Activated naive CD8-positive, alpha-beta T cell (primary cell): ENCODE measurements at regions not wholly inside any gene's neighbourhood (a gene's known extent, or its start where the extent isn't known, plus 50 kb on each side); places are given as distances from the start of the nearest gene placed in this dataset.

Experiments used
- H3K27ac Mint-ChIP-seq: one replicate; pipeline ENCODE4 v1.8.0; 2021; ENCODE audit warnings: mixed read lengths
- H3K27me3 Mint-ChIP-seq: one replicate; pipeline ENCODE4 v1.8.0; 2021; ENCODE audit warnings: mixed read lengths
- H3K36me3 Mint-ChIP-seq: one replicate; pipeline ENCODE4 v1.8.0; 2021; ENCODE audit warnings: mixed read lengths
- H3K4me1 Mint-ChIP-seq: one replicate; pipeline ENCODE4 v1.8.0; 2021; ENCODE audit warnings: low read depth, mixed read lengths
- H3K4me3 Mint-ChIP-seq: one replicate; pipeline ENCODE4 v1.8.0; 2021; ENCODE audit warnings: mild to moderate bottlenecking, mixed read lengths
- H3K9me3 Mint-ChIP-seq: one replicate; pipeline ENCODE4 v1.8.0; 2021; ENCODE audit warnings: low read depth, mixed read lengths

DNA sequence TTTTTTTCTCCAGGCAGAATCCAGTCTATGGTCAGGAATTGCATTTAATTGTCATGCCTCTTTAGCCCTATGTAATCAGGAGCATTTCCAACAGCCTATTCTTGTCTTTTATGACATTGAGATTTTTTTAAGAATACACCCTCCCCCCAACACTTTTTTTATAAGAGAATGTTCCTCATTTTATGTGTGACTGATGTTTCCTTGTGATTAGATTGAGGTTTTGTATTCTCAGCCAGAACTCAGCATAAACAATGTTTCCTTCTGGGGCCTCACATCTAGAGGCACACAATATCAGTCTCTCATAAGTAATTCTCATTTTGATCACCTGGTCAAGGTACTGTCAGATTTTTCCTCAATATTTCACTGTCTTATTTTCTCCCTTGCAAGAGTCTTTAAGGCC lies 193.4 kb upstream of the PDE1C start:
- H3K9me3 Mint-ChIP-seq, result no peaks in the 10 kb centered on the region
- H3K4me1 Mint-ChIP-seq, result no peaks in the 10 kb centered on the region
- peaks cover 2% of the 10 kb centered on the region for H3K27me3 Mint-ChIP-seq
- no peak overlapping the region for H3K27ac Mint-ChIP-seq
- H3K36me3 Mint-ChIP-seq, result no peaks in the 10 kb centered on the region
- H3K4me3 Mint-ChIP-seq, result no peak overlapping the region

DNA sequence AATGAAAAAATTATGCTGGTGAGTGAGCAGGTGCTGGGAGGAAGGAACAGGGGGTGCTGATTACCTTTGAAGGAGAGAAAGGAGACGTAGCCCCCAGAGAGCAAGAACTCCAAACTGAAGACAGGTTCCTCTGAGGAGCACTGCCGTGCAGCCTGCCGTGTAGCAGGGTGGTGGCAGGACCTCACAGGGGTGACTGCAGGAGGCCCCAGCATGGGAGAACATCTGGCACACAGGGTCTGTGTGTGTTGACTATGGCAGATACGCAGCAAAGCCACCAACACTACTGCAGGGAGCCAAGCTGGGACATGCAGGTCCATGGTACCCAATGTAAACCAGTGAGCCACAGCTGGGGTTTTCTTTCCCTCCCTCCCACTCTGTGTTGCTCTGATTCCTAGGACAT lies 192.1 kb upstream of the PDE1C start:
- Mint-ChIP-seq H3K27ac (no peak overlapping the region), H3K4me1 (no peaks in the 10 kb centered on the region), H3K4me3 (no peak overlapping the region), H3K9me3 (no peaks in the 10 kb centered on the region), H3K27me3 (peaks cover 2% of the 10 kb centered on the region), H3K36me3 (no peaks in the 10 kb centered on the region)

DNA sequence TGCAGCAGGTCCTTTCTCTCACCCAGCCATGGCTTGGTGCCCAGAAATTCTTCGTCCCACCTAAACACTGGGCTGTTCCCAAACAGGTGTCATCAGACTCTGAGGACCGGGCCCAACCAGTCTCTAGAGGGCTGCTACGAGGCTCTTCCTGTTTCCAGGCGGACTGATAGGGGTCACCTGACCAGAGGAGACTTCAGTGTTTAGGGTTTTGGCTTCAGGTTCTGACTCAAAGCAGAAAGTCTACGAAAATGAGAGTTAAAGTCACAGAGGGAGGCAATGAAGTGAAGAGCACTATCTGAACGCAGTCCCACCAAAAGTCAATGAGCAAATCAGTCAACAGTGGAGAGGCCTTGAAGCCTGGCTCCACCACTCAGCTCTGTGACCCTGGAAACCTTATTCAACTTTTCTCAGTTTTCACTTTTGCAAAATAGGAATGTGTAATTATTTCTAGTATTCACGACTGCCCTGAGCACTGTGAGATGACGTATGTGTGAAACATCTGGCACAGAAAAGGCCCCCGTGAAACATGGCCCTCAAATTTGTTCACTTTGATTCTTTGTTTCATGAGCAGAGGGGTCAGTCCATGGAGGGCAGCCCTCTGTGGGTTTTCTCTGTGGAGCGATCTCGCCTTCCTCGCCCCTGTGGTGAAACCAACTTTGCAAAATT lies 189.9 kb upstream of the PDE1C start:
- H3K4me3 Mint-ChIP-seq, result no peak overlapping the region
- no peaks in the 10 kb centered on the region for H3K36me3 Mint-ChIP-seq
- no peaks in the 10 kb centered on the region for H3K4me1 Mint-ChIP-seq

DNA sequence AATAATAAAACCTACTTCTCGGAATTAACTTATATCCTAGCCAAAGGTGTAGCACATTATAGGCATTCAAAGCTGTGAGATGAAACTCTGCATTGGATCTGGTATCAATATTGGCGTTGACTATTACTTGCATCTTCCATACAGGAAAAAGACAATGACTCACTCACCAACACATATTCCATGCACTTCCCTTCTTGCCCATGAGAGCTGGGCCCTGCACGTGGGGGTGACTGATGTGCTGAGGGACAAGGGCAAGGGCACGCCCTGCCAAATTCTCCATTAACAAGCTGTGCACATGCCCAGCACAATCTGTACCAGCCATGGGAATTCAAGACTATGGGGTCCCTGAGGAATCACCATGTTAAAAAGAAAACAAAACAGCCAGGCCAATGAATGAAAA lies 188.1 kb upstream of the PDE1C start:
- Mint-ChIP-seq H3K4me1 (no peaks in the 10 kb centered on the region), H3K4me3 (no peak overlapping the region), H3K9me3 (no peaks in the 10 kb centered on the region), H3K27me3 (no peaks in the 10 kb centered on the region), H3K36me3 (no peaks in the 10 kb centered on the region), H3K27ac (no peak overlapping the region)

More for the DNA sequence above, 189.9 kb upstream of the PDE1C start:
- no peaks in the 10 kb centered on the region for H3K27me3 Mint-ChIP-seq
- H3K9me3 Mint-ChIP-seq, result no peaks in the 10 kb centered on the region
- H3K27ac Mint-ChIP-seq, result no peak overlapping the region

DNA sequence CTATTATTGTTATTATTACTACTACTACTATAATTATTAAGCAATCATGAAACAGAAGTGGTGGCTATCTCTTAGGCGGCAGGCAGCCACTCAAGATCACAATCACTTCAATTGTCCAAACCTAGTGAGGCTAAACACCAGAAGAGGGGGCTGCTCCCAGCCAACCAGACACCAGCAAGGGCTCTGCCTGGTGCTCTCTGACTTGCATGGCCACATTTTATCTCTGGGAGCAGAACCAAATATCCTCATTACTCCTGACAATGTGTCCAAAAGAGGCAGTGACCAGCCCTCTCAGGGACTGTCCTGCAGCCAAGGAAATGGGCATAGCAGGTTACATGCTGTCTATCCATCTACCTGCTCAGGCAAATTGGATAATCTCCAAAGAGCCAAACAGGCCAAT lies 187.4 kb upstream of the PDE1C start:
- H3K4me1 Mint-ChIP-seq, result no peaks in the 10 kb centered on the region
- no peaks in the 10 kb centered on the region for H3K27me3 Mint-ChIP-seq
- no peaks in the 10 kb centered on the region for H3K9me3 Mint-ChIP-seq
- H3K36me3 Mint-ChIP-seq, result no peaks in the 10 kb centered on the region
- no peak overlapping the region for H3K27ac Mint-ChIP-seq
- no peak overlapping the region for H3K4me3 Mint-ChIP-seq

DNA sequence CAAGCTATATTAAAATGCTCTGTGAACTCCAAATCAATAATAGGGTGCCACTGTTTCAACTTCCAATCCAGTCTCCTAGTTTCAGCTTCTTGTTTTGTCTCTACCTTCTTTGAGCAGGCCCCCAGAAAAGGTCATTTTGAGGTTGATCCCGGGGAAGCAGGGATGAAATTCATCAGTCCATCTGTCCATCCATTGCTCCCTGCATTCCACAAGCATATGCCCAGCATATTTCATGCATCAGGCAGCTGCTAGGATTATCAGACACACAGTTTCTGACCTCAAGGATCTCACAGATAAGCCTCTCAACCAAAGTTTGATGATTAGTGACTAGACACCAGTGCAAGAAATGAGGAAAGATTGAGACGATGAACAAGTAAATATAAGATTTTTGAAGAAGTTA lies 186.6 kb upstream of the PDE1C start:
- Mint-ChIP-seq H3K27ac (no peak overlapping the region), H3K4me1 (no peaks in the 10 kb centered on the region), H3K27me3 (no peaks in the 10 kb centered on the region), H3K9me3 (no peaks in the 10 kb centered on the region), H3K4me3 (no peak overlapping the region), H3K36me3 (no peaks in the 10 kb centered on the region)

DNA sequence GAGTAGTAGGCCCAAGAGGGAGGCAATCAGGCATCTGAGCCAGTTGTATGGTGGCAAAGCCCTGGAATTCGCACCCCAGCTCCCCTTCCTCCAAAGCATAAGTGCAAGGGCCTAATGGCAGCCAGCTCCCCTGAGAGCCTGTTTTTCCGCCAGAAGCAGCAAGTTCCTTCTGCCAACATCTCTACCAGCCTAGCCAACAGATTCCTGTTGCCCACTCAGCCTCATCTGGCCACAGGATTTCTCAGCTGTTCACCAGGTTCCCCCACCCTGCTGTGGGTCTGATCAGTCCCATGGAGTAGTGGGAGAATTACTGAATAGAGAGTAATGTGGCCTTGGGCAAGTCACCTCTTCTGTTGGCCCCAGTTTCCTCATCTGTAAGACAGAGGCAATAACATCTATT lies 186.2 kb upstream of the PDE1C start:
- no peak overlapping the region for H3K27ac Mint-ChIP-seq
- H3K36me3 Mint-ChIP-seq, result no peaks in the 10 kb centered on the region
- H3K9me3 Mint-ChIP-seq, result no peaks in the 10 kb centered on the region
- no peaks in the 10 kb centered on the region for H3K4me1 Mint-ChIP-seq
- peaks cover 2% of the 10 kb centered on the region for H3K27me3 Mint-ChIP-seq
- H3K4me3 Mint-ChIP-seq, result no peak overlapping the region

DNA sequence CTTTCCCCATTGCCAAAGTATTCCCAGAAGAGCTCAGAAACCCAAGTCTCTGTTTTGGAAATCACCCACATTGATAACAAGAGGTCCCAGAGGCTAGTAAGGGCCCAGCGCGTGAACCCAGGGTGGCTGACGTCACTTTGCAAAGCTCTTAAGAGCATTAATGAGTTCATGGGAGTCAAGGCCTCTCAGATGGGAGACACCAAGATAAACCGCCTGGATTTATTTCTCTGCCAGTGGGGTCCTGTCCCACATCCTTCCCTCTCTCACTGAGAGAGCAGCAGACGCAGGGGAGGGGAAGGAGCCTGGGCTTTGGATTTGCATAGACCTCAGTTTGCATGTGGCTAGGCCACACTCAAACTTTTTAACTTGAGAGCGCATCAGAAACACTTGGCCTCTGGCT lies 184.8 kb upstream of the PDE1C start:
- H3K27ac Mint-ChIP-seq, result no peak overlapping the region
- H3K4me3 Mint-ChIP-seq, result no peak overlapping the region
- H3K4me1 Mint-ChIP-seq, result no peaks in the 10 kb centered on the region
- H3K27me3 Mint-ChIP-seq, result peaks cover 4% of the 10 kb centered on the region
- H3K36me3 Mint-ChIP-seq, result no peaks in the 10 kb centered on the region
- no peaks in the 10 kb centered on the region for H3K9me3 Mint-ChIP-seq

DNA sequence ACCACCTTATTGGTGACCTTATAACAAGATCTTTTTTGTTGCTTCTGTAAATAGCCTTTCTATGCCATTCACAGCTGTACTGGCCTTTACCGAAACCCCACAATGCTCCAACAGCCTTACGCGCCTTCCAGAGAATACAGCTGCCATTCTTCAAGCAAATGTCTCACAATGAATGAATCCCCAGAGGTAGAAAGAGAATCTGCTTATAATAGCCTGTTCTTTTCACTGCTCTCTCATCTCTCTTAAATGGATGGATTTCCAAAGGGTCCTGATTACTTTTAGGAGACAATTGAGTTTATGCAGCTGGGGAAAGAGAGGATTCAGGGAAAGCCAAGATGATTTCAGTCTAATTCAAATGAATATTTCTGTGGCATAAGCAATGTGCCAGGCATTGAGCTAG lies 183.1 kb upstream of the PDE1C start:
- no peaks in the 10 kb centered on the region for H3K9me3 Mint-ChIP-seq
- no peak overlapping the region for H3K27ac Mint-ChIP-seq
- H3K27me3 Mint-ChIP-seq, result peaks cover 4% of the 10 kb centered on the region
- H3K36me3 Mint-ChIP-seq, result no peaks in the 10 kb centered on the region
- H3K4me1 Mint-ChIP-seq, result no peaks in the 10 kb centered on the region
- no peak overlapping the region for H3K4me3 Mint-ChIP-seq

DNA sequence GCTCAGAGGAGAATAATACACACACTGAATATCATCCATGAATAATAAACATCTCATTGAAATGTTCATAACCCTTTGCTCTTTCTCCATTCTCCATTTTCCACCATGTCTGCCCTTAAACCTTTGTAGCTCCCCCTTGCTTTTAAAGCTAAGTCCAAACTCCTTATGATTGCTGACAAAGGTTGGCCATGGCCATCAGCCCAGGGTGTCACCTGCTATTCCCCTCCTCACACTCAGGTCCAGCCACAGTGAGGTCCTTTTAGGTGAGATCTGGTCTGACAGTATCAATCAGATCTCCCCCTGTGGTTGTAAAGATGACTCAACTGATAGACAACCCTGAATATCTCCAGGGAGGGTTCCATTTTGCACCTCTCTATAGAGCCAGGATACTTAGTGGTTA lies 181.5 kb upstream of the PDE1C start:
- Mint-ChIP-seq H3K9me3 (no peaks in the 10 kb centered on the region), H3K4me3 (no peak overlapping the region), H3K36me3 (no peaks in the 10 kb centered on the region), H3K27ac (no peak overlapping the region), H3K4me1 (no peaks in the 10 kb centered on the region), H3K27me3 (peaks cover 6% of the 10 kb centered on the region)

DNA sequence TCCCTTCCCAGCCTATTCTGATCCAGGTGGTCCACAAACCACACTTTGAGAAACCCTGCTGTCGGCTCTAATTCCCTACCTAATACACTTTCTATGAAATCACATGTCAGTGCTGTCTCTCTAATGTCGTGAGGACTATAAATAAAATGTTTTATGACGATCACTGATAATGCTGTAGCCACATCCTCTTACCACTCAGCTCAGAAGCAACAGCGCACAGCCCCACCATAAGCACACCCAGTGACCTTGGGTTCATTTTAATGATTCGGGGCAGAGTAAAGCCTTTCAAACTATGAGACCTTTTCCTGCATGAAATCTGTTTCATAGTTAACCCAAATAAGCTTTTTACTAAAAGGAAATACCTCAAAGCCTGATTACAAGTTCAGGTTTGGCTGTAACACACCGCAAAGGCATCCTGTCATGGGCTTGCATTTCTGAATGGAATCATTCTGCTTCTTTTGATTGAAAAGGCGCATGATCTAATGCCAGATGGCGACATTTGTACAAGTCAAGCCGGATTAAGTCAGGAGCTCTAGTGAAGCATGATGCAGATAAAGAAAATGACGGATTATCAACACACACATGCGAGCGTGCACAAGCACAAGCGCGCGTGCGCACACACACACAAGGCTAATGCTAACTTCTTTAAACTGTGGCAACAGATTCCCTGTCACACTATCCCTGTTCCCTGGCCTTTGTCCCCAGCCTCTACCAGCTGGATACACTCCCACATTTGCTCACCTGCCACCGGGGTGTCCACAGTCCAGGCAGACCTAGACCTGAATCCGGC lies 180.5 kb upstream of the PDE1C start:
- Mint-ChIP-seq H3K4me1 (no peaks in the 10 kb centered on the region), H3K9me3 (no peaks in the 10 kb centered on the region), H3K27ac (no peak overlapping the region), H3K36me3 (no peaks in the 10 kb centered on the region), H3K4me3 (no peak overlapping the region), H3K27me3 (peaks cover 7% of the 10 kb centered on the region)

DNA sequence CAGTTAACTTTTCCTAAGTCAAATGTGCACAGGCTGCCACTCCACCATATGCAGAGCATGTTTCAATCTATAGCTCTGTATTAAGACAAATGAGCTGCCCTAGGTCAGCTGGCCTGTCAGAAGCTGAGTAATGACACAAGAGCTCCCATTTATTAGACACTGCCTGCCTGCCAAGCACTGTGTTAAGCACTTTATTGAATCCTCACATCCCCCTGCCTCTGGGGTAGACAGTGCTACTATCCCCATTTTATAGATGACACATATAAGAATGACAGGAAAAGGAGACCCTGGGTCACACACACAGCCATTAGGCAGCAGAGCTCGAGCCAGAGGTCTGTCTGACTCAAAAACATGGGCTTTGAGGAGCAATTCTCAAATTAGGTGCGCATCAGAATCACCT lies 179.8 kb upstream of the PDE1C start:
- Mint-ChIP-seq H3K4me3 (no peak overlapping the region), H3K36me3 (no peaks in the 10 kb centered on the region), H3K27me3 (peaks cover 7% of the 10 kb centered on the region), H3K4me1 (no peaks in the 10 kb centered on the region), H3K9me3 (no peaks in the 10 kb centered on the region), H3K27ac (no peak overlapping the region)

DNA sequence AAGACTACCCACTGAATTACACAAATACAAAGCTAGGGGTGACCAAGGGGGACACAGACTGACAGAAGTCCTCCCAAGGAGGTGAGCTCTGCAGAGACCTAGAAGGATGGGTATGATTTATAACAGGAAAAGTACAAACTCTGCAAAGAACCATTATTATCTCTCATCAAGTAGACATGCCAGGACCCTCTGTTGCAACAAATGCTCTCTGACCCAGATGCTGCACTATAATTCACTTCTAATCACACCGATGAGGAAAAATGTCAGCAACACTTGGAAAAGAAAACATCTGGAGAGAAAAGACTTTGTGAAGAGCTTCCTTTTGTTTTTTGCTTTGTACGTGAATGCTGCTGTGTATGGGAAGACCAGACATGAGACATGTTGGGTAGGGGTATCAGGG lies 178.3 kb upstream of the PDE1C start:
- Mint-ChIP-seq H3K9me3 (no peaks in the 10 kb centered on the region), H3K4me1 (no peaks in the 10 kb centered on the region), H3K4me3 (no peak overlapping the region), H3K36me3 (no peaks in the 10 kb centered on the region), H3K27ac (no peak overlapping the region), H3K27me3 (peaks cover 7% of the 10 kb centered on the region)

DNA sequence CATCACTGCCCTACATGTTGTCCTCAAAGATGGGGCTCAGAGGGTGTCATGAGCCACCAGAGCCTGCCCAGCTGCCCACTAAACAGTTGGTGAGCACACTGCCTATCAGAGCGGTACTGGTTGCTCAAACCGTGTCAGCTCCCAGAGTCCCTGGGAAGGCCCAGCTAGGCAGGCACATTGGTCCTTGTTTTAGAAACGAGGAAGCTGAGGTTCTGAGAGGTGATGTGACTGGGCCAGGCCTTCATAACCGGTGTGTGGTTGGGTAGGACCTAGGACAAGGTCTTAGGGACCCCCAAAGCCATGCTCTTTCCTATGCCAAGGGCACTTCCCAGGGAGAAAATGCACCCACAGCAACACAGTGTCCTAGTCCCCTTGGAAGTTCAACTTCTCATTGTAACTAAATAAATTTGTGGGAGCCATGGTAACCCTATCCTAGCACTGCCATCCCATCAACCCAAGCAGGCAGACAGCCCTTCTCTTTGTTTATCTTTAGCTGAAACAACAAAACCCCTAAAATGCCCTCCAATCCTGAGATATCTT lies 174.7 kb upstream of the PDE1C start:
- no peaks in the 10 kb centered on the region for H3K4me1 Mint-ChIP-seq
- no peak overlapping the region for H3K27ac Mint-ChIP-seq
- no peak overlapping the region for H3K4me3 Mint-ChIP-seq
- peaks cover 3% of the 10 kb centered on the region for H3K27me3 Mint-ChIP-seq
- H3K9me3 Mint-ChIP-seq, result no peaks in the 10 kb centered on the region
- H3K36me3 Mint-ChIP-seq, result no peaks in the 10 kb centered on the region

DNA sequence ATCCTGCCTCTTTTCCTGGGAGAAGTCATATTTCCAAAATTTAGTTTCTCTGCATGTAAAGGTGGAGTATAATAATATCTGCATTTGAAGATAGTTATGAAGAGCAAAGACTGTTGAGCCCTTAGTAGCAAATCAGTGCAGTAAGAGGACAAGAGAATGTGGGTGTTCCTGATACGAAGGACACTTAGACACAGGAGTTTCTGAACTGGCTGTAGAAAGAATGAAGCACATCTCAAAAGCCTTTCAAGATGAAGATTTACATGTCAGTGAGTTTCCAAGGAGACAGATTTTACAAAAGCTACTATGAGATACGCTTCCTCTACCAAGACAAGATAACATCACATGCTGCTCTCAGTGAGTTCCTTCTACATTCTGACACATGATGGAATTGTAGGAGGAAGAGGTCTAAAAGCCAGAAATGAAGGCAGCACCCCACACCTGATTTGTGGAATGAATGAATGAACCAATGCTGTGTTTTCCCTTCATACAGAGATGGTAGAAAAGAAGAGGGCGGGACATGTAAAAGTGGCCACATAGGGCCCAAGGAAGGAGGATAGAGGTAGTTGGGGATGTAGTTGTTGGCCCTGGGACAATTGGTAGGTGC lies 173.6 kb upstream of the PDE1C start:
- Mint-ChIP-seq H3K9me3 (no peaks in the 10 kb centered on the region), H3K4me3 (no peak overlapping the region), H3K27me3 (peaks cover 3% of the 10 kb centered on the region), H3K36me3 (no peaks in the 10 kb centered on the region), H3K27ac (no peak overlapping the region), H3K4me1 (no peaks in the 10 kb centered on the region)
